Panc1 (cell line): ENCODE measurements at regions not wholly inside any gene's neighbourhood (a gene's known extent, or its start where the extent isn't known, plus 50 kb on each side); places are given as distances from the start of the nearest gene placed in this dataset.

Source experiments
- ATAC-seq: fragments of 200-7000 bp; cut with Tn5 transposase; 2 replicates; pipeline ENCODE4 v1.9.1; 2020; ENCODE audit warnings: mild to moderate bottlenecking, moderate library complexity
- BruUV-seq: library from RNA; stranded (reverse); fragments of 400-500 nt; replicated peaks from 2 replicates; lab custom pipeline; 2021; lab: Mats Ljungman, UMichigan
- CTCF ChIA-PET: fragments of 300-600 bp; sonication (Branson Sonifier 250); formaldehyde crosslinking; loops from one replicate; lab custom pipeline; 2022; ENCODE audit warnings: antibody characterized with exemption; lab: Charles Lee
- POLR2A ChIA-PET: fragments of 300-600 bp; sonication (Branson Sonifier 250); formaldehyde crosslinking; loops from one replicate; lab custom pipeline; 2022; ENCODE audit warnings: antibody characterized with exemption; lab: Charles Lee
- DNase-seq: peaks from one replicate; pipeline ENCODE4 v3.0.0-alpha.2; 2010; ENCODE audit warnings: low read depth, low spot score
- H3K27ac ChIP-seq: 2 replicates; pipeline ENCODE4 v1.5.1; 2011; ENCODE audit warnings: mild to moderate bottlenecking, low read length, inconsistent platforms
- H3K27me3 ChIP-seq: fragments of 200-500 bp; sonication (Bioruptor generic); 2 replicates; pipeline ENCODE4 v1.6.0; 2014; ENCODE audit warnings: low read length, inconsistent platforms; ENCODE audit not compliant: control insufficient read depth, insufficient read depth
- H3K36me3 ChIP-seq: fragments of 200-500 bp; sonication (Bioruptor generic); 2 replicates; pipeline ENCODE4 v1.5.1; 2014; ENCODE audit warnings: inconsistent platforms, mild to moderate bottlenecking, low read length, moderate library complexity; ENCODE audit not compliant: control insufficient read depth, insufficient read depth
- H3K4me1 ChIP-seq: 2 replicates; pipeline ENCODE4 v1.5.1; 2011; ENCODE audit warnings: inconsistent platforms, mild to moderate bottlenecking, low read length, moderate library complexity; ENCODE audit not compliant: control insufficient read depth, insufficient read depth
- H3K4me3 ChIP-seq, 2 experiments: 2 replicates each; pipeline ENCODE4 v1.5.1; 2011 to 2012; ENCODE audit warnings: low read depth in 2 of 2, low read length in 2 of 2, mild to moderate bottlenecking in 2 of 2, inconsistent platforms in 1 of 2, moderate library complexity in 1 of 2
- H3K9me3 ChIP-seq: fragments of 200-500 bp; sonication (Bioruptor generic); 2 replicates; pipeline ENCODE4 v1.5.1; 2014; ENCODE audit warnings: low read depth, mild to moderate bottlenecking, inconsistent platforms, low read length, moderate library complexity; ENCODE audit not compliant: control insufficient read depth, insufficient read depth
- POLR2AphosphoS5 ChIP-seq: IDR thresholded peaks from 2 replicates; pipeline ENCODE4 v1.6.1; 2012; ENCODE audit warnings: mild to moderate bottlenecking, low read depth, low read length, moderate library complexity
- REST ChIP-seq, 2 experiments: IDR thresholded peaks; 2 replicates each; pipeline ENCODE4 v1.6.1; 2011 to 2012; ENCODE audit warnings: low read depth in 2 of 2, control low read depth in 1 of 2, low read length in 1 of 2, mild to moderate bottlenecking in 1 of 2, moderate library complexity in 1 of 2; ENCODE audit not compliant: insufficient read depth in 1 of 2
- SIN3A ChIP-seq: IDR thresholded peaks from 2 replicates; pipeline ENCODE4 v1.6.1; 2012; ENCODE audit warnings: low read depth, mild to moderate bottlenecking, low read length, moderate library complexity, borderline replicate concordance; ENCODE audit not compliant: insufficient read depth
- TCF7L2 ChIP-seq: IDR thresholded peaks from 2 replicates; pipeline ENCODE4 v1.6.1; 2011; ENCODE audit warnings: mild to moderate bottlenecking, low read depth, low read length, inconsistent platforms
- in situ Hi-C: cut with HindIII; loops from 2 replicates; pipeline ENCODE4 v1.10.0; 2016; ENCODE audit warnings: low sequenced_read_pairs, low pct_unique_long_range_greater_than_20kb
- intact Hi-C: fragments of 100-400 bp; cut with micrococcal nuclease; formaldehyde crosslinking; loops from one replicate; pipeline ENCODE4 v1.10.0; 2022; ENCODE audit not compliant: unreplicated experiment
- TF ChIP-seq, protein P1 (sequence below): fragments of 450-650 bp; IDR thresholded peaks from 2 replicates; pipeline ENCODE4 v1.5.1; 2017; ENCODE audit warnings: mild to moderate bottlenecking

GRCh38 chr7:159215076-159215475 is 70.4 kb upstream of the VIPR2 start:
- H3K27me3 ChIP-seq = peaks cover 2% of the 10 kb centered on the region
- intact Hi-C loops (no loop called here), in situ Hi-C loops (no loop called here)
- no peak overlapping the region for H3K4me3 ChIP-seq
- H3K27ac ChIP-seq = no peak overlapping the region
- no peak for DNase-seq
- ChIA-PET POLR2A (no interaction called here), CTCF (no interaction called here)
- no peak for ATAC-seq
- TF ChIP-seq, protein P1, sequence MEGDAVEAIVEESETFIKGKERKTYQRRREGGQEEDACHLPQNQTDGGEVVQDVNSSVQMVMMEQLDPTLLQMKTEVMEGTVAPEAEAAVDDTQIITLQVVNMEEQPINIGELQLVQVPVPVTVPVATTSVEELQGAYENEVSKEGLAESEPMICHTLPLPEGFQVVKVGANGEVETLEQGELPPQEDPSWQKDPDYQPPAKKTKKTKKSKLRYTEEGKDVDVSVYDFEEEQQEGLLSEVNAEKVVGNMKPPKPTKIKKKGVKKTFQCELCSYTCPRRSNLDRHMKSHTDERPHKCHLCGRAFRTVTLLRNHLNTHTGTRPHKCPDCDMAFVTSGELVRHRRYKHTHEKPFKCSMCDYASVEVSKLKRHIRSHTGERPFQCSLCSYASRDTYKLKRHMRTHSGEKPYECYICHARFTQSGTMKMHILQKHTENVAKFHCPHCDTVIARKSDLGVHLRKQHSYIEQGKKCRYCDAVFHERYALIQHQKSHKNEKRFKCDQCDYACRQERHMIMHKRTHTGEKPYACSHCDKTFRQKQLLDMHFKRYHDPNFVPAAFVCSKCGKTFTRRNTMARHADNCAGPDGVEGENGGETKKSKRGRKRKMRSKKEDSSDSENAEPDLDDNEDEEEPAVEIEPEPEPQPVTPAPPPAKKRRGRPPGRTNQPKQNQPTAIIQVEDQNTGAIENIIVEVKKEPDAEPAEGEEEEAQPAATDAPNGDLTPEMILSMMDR = no peak
- TF ChIP-seq POLR2AphosphoS5 = no peak
- no TSS peak for BruUV-seq
- H3K9me3 ChIP-seq = no peaks in the 10 kb centered on the region
- no peaks in the 10 kb centered on the region for H3K4me1 ChIP-seq
- H3K36me3 ChIP-seq = no peaks in the 10 kb centered on the region

- Histone ChIP-seq H3K27ac (no peak overlapping the region), H3K9me3 (no peaks in the 10 kb centered on the region), H3K27me3 (peaks cover 2% of the 10 kb centered on the region), H3K36me3 (no peaks in the 10 kb centered on the region), H3K4me1 (no peaks in the 10 kb centered on the region), H3K4me3 (no peak overlapping the region)
- no TSS peak for BruUV-seq
- ChIA-PET POLR2A (no interaction called here), CTCF (no interaction called here)
- intact Hi-C loops = no loop called here
- no peak for DNase-seq
- in situ Hi-C loops = no loop called here
- TF ChIP-seq SIN3A (no peak), POLR2AphosphoS5 (no peak), TCF7L2 (no peak), REST (IDR thresholded peaks at IDR 0.05; ENCODE audit: insufficient read depth in 1 of 2, low read depth in 2 of 2, low read length in 1 of 2) (no peak)
- TF ChIP-seq, protein P1 = no peak
- no peak for ATAC-seq
Observed at GRCh38 chr7:159213253-159213652, 68.6 kb upstream of the VIPR2 start.

DNA sequence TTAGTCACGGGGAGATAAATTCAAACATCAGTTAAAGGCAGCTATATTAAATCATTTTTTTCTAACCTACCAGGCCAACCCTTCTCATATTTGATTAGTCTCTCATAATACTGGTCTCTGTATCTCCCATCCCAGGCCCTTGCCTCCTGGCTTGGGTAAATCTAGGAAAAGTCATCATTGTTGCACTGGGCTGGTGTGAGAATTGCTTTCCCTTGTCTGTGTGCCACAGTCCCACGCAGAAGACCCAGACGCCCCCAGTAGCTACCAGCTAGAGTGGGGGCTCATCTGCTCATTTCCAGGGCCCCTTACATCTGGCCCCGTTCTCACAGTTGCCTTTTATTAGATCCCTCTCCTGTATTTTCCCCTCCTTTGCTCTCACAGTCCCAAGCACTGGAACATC is 67.6 kb upstream of the VIPR2 start:
- POLR2A ChIA-PET = no interaction called here
- ATAC-seq (no peak), DNase-seq (no peak)
- no peaks in the 10 kb centered on the region for H3K36me3 ChIP-seq
- no peak overlapping the region for H3K27ac ChIP-seq
- H3K9me3 ChIP-seq = no peaks in the 10 kb centered on the region
- CTCF ChIA-PET = no interaction called here
- no peak overlapping the region for H3K4me3 ChIP-seq
- intact Hi-C loops = no loop called here
- no peak for TF ChIP-seq POLR2AphosphoS5
- TF ChIP-seq, protein P1 = no peak
- no peak for TF ChIP-seq SIN3A
- TF ChIP-seq REST (IDR thresholded peaks at IDR 0.05; ENCODE audit: insufficient read depth in 1 of 2, low read depth in 2 of 2, low read length in 1 of 2) = no peak
- no peak for TF ChIP-seq TCF7L2
- H3K4me1 ChIP-seq = no peaks in the 10 kb centered on the region
- in situ Hi-C loops = no loop called here
- peaks cover 2% of the 10 kb centered on the region for H3K27me3 ChIP-seq
- BruUV-seq = no TSS peak
